ENCODE measurements at regions not wholly inside any gene's neighbourhood (a gene's known extent, or its start where the extent isn't known, plus 50 kb on each side); places are given as distances from the start of the nearest gene placed in this dataset.

DNA sequence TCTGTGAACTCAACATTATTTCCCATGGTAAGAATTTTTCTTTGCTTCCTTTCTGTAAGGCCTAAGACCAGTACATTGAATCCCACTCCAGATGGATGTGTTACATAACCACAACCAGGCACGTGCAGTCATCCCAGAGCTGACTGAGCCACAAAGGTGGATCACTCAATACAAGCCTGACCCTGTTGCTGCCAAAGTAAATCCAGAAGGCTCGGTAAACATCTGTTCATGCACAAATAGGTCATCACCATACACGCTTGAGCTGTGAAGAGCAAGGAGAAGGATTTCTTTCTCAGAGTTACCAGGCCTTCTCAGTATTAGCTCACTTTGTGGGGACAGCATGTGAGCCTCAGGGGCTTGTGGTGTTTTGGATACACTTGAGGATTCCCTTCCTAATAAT is 791.4 kb upstream of the FANCL start:
- no peak for DNase-seq (ENCODE audit: low read depth, low spot score)

DNA sequence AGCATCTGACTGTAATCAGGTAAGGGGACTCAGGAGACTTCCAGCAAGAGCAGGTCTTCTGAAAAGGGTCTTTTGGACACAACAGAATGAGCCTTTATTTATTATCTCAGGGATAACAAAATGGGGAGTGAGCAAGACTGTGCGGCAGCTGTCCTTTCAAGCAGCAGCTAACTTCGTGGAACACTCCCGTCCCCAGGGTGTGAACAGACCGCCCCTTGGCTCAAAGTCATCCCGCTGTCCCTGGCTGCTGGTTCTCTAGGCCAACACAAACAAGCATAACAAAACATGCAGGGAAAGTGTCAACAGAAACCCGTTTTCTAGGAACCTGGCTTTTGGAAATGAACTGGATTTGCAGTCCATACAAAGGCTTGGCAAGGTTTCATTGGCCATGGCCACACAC is 787.9 kb upstream of the FANCL start:
- no peak for DNase-seq (ENCODE audit: low read depth, low spot score)

DNA sequence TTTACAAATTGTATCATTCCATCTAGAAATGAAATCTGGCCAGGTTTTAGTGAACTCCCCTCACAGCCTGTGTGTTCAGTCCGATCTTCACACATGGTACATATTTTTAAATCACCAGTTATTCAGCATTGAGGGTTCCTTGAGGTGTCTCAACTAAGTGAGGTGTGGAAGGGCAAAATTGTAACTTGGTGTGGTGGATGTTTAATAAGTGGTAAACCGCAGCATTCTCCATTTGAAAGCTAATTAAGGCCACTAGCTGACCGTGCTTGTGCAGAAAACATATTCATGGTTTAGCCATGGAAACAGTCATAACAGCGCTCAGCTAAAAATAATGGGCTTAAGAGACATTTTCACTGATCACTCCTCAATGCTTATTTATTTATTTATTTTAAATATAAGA is 786.2 kb upstream of the FANCL start:
- no peak for DNase-seq (ENCODE audit: low read depth, low spot score)

GRCh38 chr2:59025157-59025757 is 784.1 kb upstream of the FANCL start:
- peak; percentile 9 for DNase-seq (ENCODE audit: low read depth, low spot score)

DNA sequence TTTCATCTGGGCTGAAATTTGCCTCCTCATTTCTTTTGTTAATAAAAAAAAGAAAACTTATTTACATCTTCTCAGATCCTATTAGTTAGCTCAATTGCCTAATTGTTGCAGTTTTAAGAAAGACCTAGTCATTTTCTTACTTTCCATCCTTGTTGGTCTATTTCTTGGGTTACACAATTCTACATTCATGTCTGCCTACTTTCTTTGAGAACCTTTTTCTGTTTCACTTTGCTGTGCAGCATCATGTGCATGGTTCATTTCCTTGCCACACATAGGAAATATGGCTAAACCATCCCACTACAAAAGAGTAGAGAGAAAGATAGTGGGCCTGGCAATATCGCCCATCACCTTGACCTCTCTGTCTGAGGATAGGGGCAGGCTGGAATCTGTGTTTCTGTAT is 780.7 kb upstream of the FANCL start:
- no peak for DNase-seq (ENCODE audit: low read depth, low spot score)

DNA sequence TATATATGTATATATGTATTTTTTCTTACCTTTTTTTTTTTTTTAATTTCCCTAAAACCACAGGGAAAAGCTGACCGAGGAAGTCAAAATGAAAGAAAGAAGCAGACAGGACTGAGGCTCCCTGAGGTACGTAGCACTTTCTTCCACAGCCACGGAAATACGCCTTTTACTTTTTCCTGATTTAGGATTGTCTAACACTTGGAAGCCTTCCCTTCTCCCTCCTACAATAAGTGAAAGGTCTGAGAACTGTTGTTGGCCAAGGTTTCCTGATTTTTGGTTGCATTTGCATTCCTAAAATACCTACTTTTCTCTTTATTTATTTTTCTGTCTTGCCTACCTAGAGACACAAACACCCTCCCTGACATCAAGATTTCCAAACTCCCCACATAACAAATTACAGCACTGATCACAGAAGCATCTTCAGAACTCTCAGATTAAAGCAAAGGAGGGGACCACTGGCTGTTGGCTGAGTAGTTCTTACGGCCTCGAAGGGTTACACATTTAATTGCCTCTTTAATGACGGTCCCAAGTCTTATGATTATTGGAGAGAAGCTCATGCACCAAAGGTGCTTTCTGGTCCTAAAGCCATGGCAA is 778.5 kb upstream of the FANCL start:
- DNase-seq (ENCODE audit: low read depth, low spot score): no peak

DNA sequence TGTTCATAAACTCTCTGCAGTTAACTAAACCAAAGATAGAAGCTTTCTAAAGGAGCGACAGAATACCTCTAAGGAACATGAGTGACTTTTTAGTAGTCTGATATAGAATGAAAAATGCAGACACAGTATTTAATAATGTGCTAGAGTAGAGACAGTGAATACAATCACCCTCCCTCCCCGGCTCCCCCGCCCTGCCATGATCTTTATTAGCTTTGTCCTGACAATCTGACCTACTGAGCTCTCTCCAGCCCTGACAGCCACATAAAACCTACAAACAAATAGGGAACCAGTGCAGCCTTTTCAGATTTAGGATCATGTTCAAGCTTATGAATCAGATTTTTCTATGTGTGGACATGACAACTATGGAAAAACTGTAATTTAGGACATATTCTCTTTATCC is 777.6 kb upstream of the FANCL start:
- DNase-seq (ENCODE audit: low read depth, low spot score): no peak

DNA sequence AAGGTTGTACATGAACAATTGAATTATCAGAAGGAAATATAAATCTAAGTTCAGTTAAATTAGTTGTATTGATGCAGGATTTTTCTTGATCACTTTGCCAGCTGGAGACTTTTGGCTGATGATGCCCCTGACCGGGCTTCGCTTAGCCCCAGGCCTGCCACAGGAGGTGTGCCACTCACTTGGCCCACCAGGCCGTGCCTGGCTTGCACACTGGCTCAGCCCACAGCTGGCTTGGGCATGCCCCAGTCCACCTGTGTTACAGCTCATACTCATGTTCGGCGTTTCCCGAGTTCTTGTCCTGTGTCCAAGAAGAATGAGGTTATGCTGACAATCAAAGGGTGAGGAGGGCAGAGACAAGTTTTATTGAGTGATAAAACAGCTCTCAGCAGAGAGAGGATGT is 773.9 kb upstream of the FANCL start:
- DNase-seq (ENCODE audit: low read depth, low spot score): no peak

GRCh38 chr2:59012971-59013370 is 771.8 kb upstream of the FANCL start:
- no peak for DNase-seq (ENCODE audit: low read depth, low spot score)

DNA sequence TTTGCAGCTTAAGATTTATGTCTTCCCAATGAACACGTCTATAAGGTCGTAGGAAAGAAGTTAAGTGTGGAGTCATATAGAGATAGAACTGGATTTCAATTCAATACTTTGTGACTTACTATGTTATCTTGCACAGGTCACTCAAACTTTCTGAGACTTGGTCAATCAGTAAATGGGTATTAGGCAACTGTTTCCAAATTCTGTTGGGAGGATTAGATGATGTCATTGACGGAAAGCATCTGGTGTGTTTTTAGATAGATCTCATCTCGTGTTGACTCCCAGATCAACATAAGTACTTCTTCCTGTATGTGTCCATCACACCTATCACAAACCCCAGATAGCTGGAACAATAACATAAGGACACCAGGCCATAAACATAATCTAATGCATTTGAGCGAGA is 771.1 kb upstream of the FANCL start:
- no peak for DNase-seq (ENCODE audit: low read depth, low spot score)

GRCh38 chr2:59008950-59009349 is 767.8 kb upstream of the FANCL start:
- no peak for DNase-seq (ENCODE audit: low read depth, low spot score)

- no peak for DNase-seq (ENCODE audit: low read depth, low spot score)
Measured at GRCh38 chr2:59005836-59006615, 764.9 kb upstream of the FANCL start.

DNA sequence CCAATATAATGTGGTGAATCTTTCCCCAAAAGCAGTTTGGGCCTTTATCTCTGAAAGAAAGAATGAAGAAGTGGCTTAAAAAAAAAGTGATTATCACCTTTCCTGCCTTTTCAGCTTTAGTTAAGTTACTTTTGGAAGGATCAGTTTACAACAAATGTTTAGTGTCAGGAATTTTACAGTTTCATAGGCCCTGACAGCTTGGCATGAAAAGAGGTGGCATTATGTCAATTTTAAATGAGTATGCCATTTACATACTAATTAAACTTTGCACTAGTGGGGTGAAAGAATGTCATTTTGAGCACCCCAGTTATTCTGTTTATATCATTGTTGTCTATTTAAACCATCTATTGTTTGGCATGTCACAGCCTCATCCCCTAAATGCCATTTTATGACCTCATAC is 763.5 kb upstream of the FANCL start:
- DNase-seq (ENCODE audit: low read depth, low spot score): no peak

DNA sequence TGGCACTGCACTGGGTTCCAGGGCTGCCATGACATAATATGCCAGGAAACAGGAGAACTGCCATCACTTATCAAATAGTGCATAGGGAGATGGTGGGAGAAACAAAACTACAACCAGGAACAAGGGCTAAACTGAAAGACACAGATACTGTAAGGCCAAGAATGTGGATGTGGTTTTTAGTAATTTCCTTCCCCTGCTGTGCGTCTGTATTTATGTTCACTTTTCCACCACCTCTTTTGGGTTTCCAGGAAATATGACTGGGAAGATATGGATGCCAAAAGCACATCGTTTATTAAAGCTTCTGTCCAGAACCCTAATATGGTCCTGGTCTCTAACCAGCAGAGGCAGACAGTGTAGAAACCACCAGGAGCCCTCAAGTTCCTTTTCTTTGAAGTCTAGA is 759.7 kb upstream of the FANCL start:
- no peak for DNase-seq (ENCODE audit: low read depth, low spot score)

GRCh38 chr2:58992062-58992706 is 751.1 kb upstream of the FANCL start:
- no peak for DNase-seq (ENCODE audit: low read depth, low spot score)

- no peak for DNase-seq (ENCODE audit: low read depth, low spot score)
Measured at GRCh38 chr2:58991357-58991756, 750.2 kb upstream of the FANCL start.

GRCh38 chr2:58985541-58985940 is 744.4 kb upstream of the FANCL start:
- DNase-seq (ENCODE audit: low read depth, low spot score): no peak

- no peak for DNase-seq (ENCODE audit: low read depth, low spot score)
Measured at GRCh38 chr2:58984731-58985130, 743.6 kb upstream of the FANCL start.

- DNase-seq (ENCODE audit: low read depth, low spot score): no peak
Measured at GRCh38 chr2:58983111-58983510, 742.0 kb upstream of the FANCL start.

- no peak for DNase-seq (ENCODE audit: low read depth, low spot score)
Measured at GRCh38 chr2:58981237-58981636, 740.1 kb upstream of the FANCL start.

DNA sequence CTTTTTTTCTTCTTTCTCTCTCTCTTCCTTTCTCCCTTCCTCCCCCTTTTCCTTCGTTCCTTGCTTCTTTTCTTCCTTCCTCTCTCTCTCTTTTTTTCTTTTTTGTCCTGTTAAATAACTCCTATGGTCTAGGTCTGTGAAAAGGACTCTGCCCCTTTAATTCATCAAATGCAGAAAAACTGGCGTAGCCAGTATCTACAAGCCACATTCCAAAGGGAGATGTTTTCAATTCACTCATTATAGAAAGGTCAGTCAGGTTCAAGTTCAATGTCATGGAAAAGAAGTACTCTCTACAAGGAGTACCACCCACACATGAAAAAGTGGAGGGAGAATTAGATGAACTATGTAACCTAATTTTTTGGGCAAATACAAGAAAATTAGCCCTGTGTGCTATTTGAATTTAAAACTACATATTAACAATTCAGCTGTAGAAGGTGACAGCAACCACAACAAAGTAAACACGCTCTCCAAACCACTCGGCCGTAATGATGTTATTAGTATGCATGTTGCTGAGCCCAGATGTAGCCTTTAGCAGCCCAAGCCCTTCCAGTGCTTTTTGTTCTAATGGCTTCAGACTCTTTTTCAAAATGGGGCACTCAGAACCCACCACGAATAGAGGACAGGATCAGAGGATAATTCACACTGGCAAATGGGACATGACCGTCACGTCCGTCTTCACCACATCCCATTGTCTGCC is 735.4 kb upstream of the FANCL start:
- peak; percentile 48 for DNase-seq (ENCODE audit: low read depth, low spot score)

DNA sequence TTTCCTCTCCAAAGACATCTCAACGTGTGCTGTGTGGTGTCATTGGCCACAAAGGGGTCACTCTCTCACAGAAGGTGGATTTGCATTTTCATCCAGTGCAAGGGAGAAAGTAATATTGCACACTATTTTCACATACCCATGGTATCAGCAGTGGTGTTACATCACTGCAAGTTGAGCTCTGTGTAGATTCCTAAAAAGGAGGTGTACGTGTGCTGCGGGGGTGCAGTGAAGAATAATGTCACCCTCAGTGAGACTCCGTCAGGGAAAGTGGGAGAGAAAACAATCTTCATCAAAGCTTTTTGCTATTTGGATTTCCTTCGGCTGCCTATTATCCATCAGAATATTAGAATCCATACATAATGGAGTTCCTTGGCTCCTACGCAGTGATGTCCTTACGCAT is 733.8 kb upstream of the FANCL start:
- no peak for DNase-seq (ENCODE audit: low read depth, low spot score)

All from iPS DF 19.7 (cell line).